Heart right ventricle (tissue), 16 donors: ENCODE measurements at regions not wholly inside any gene's neighbourhood (a gene's known extent, or its start where the extent isn't known, plus 50 kb on each side); places are given as distances from the start of the nearest gene placed in this dataset.

ENCODE experiments used
- ATAC-seq, 8 donors: fragments of 200-7000 bp; cut with Tn5 transposase; one replicate each; pipeline ENCODE4 v1.9.1; 2020; ENCODE audit warnings: mild to moderate bottlenecking in 8 of 8, moderate library complexity in 8 of 8, moderate number of reproducible peaks in 1 of 8
- DNase-seq, 2 donors: peaks; one replicate each; pipeline ENCODE4 v3.0.0-alpha.2; 2020
- H3K27ac ChIP-seq, 10 donors: fragments of 200-600 bp; sonication (generic) in 2 of 10; one replicate each; pipeline versions ENCODE4 v1.5.0 to v1.8.0; 2020 to 2022; ENCODE audit warnings: mild to moderate bottlenecking in 3 of 10
- H3K27me3 ChIP-seq, 7 donors: fragments of 200-600 bp; one replicate each; pipeline ENCODE4 v1.8.0; 2021 to 2022; ENCODE audit warnings: mild to moderate bottlenecking in 2 of 7
- H3K36me3 ChIP-seq, 9 donors: fragments of 200-600 bp; sonication (generic) in 1 of 9; one replicate each; pipeline versions ENCODE4 v1.5.0 to v1.8.0; 2020 to 2022; ENCODE audit warnings: mild to moderate bottlenecking in 2 of 9
- H3K4me1 ChIP-seq, 9 donors: fragments of 200-600 bp; sonication (generic) in 1 of 9; one replicate each; pipeline versions ENCODE4 v1.5.0 to v1.8.0; 2020 to 2022; ENCODE audit warnings: mild to moderate bottlenecking in 4 of 9
- H3K4me3 ChIP-seq, 10 donors: fragments of 200-600 bp; sonication (generic) in 2 of 10; one replicate each; pipeline versions ENCODE4 v1.5.0 to v1.8.0; 2020 to 2022; ENCODE audit warnings: mild to moderate bottlenecking in 7 of 10, moderate library complexity in 2 of 10
- H3K9me3 ChIP-seq, 11 donors: fragments of 200-600 bp in 10 of 11; sonication (generic) in 2 of 11; one replicate each; pipeline versions ENCODE4 v1.5.0 to v1.8.0; 2013 to 2022; ENCODE audit warnings: mild to moderate bottlenecking in 2 of 11, control low read depth in 1 of 11, moderate library complexity in 1 of 11
- CTCF ChIP-seq, 9 donors: fragments of 200-600 bp; sonication (generic) in 2 of 9; IDR thresholded peaks; one replicate each; pipeline versions ENCODE4 v1.5.0 to v1.8.0; 2021 to 2022; ENCODE audit warnings: antibody characterized with exemption in 9 of 9, mild to moderate bottlenecking in 5 of 9, moderate library complexity in 1 of 9
- WGBS, 2 donors: extraction: QIAGEN DNeasy Blood & Tissue Kit; methylation state at CpG; one replicate each; pipeline ENCODE4 v1.1.7; 2013; ENCODE audit warnings: inconsistent platforms in 1 of 2; 5-methylcytosine and 5-hydroxymethylcytosine counted together
- intact Hi-C, 10 donors: fragments of 100-400 bp; cut with DNase I; formaldehyde crosslinking; loops; one replicate each; pipeline versions ENCODE4 v1.11.1 to v1.14.2; 2022
- donor health status: Arrhythmogenic right ventricular cardiomyopathy.
- donor health status: ischemic (EF 13 %, LVEDD 7.1; RV severe dilation, severe dysfunction).
- donor health status: healthy with polysubstance abuse.
- donor health status: DM: no; HTN: yes; CAD: no.
- donor health status: DM: no; HTN: no; CAD: no.
- donor health status: ischemic (EF 25% LVEDD 6.9; RV normal size, moderate dysfunction).
- donor health status: ischemic (EF 25% LVEDD 5.7; RV mildly dilated, moderate dysfunction).
- donor health status: healthy.
- donor health status: DM: yes; HTN: yes; CAD: no.
- donor health status: Ischemic cardiomyopathy.
- donor health status: ischemic (EF 35%, LVEDD 5.7; RV mildly dilated, moderate dysfunction).
- donor health status: nonischemic (EF 11% LVEDD 7.7; RV severe dilation, severe dysfunction).
- donor health status: DM: yes; HTN: yes; CAD: no.
- donor health status: PGD.
- donor health status: ischemic (EF 29% LVEDD 5.4; RV normal size, mild dysfunction).
- donor health status: nonischemic (EF 23%, LVEDD 6.1; RV moderate dilation, normal function).

GRCh38 chr7:25493805-25494366 lies 265.6 kb upstream of the NPVF start:
- Histone ChIP-seq H3K4me1 (peaks cover 0 to 30% (median 23%) of the 10 kb centered on the region in 9 donors), H3K27me3 (no peaks in the 10 kb centered on the region), H3K4me3 (no peak overlapping the region), H3K36me3 (no peaks in the 10 kb centered on the region), H3K9me3 (peaks cover 0 to 4% (median 0%) of the 10 kb centered on the region in 11 donors), H3K27ac (no peak overlapping the region)
- ATAC-seq (no peak), DNase-seq (no peak)
- 86% methylated on average over 8 of the region's 8 CpGs for WGBS, 2 donors
- TF ChIP-seq CTCF (IDR thresholded peaks at IDR 0.05) = no peak
- intact Hi-C loops = no loop called here

GRCh38 chr7:25494896-25495295 lies 266.6 kb upstream of the NPVF start:
- no peak overlapping the region for H3K4me3 ChIP-seq
- H3K27ac ChIP-seq = peak overlapping the region in 8 of 10 donors; percentile 7 to 65 (median 34)
- TF ChIP-seq CTCF (IDR thresholded peaks at IDR 0.05) = no peak
- no peaks in the 10 kb centered on the region for H3K27me3 ChIP-seq
- DNase-seq (no peak), ATAC-seq (peak in 1 of 8 donors; percentile 6)
- H3K9me3 ChIP-seq = peaks cover 0 to 4% (median 0%) of the 10 kb centered on the region in 11 donors
- WGBS, 2 donors = 86 to 89% methylated on average over 2 of the region's 2 CpGs
- intact Hi-C loops = no loop called here
- no peaks in the 10 kb centered on the region for H3K36me3 ChIP-seq
- H3K4me1 ChIP-seq = peaks cover 0 to 30% (median 23%) of the 10 kb centered on the region in 9 donors

GRCh38 chr7:25495342-25496250 lies 267.3 kb upstream of the NPVF start:
- H3K27ac ChIP-seq = peak overlapping the region in 9 of 10 donors; percentile 7 to 75 (median 38)
- peak; percentile 48 to 85 (median 70) for ATAC-seq
- intact Hi-C loops = no loop called here

More at GRCh38 chr7:25495342-25496250, 267.3 kb upstream of the NPVF start:
- Histone ChIP-seq H3K36me3 (no peaks in the 10 kb centered on the region), H3K4me1 (peaks cover 0 to 32% (median 23%) of the 10 kb centered on the region in 9 donors), H3K4me3 (no peak overlapping the region), H3K27me3 (no peaks in the 10 kb centered on the region), H3K9me3 (peaks cover 0 to 4% (median 0%) of the 10 kb centered on the region in 11 donors)
- peak; percentile 9 to 11 for DNase-seq
- WGBS, 2 donors = 30 to 32% methylated on average over 11 of the region's 11 CpGs
- TF ChIP-seq CTCF (IDR thresholded peaks at IDR 0.05) = no peak
